HG02678 (cell line): ENCODE measurements at regions not wholly inside any gene's neighbourhood (a gene's known extent, or its start where the extent isn't known, plus 50 kb on each side); places are given as distances from the start of the nearest gene placed in this dataset.

Experiments
- ATAC-seq: cut with Tn5 transposase; IDR thresholded peaks from one replicate; pipeline ENCODE4 v1.9.1; 2021; ENCODE audit warnings: mild to moderate bottlenecking, moderate library complexity; ENCODE audit not compliant: unreplicated experiment

DNA sequence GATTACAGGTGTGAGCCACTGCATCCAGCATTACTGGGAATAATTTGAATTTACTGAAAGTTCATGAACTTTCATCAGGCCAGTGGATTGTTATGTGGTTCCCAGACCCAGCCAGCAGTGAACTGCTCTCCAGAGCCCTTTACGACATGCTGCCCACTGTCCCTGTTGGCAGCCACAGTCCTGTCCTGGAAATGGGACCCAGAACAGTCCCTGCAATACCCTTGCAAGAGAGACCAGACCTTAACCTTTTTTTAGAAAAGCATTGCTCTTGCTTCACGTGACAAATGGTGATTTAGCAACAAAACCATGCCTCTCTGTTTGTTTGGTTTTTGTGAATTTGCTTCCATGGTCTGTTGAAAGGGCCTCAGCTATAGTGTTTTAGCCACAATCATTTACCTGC lies 367.3 kb upstream of the C2CD4B start:
- ATAC-seq, result no peak

DNA sequence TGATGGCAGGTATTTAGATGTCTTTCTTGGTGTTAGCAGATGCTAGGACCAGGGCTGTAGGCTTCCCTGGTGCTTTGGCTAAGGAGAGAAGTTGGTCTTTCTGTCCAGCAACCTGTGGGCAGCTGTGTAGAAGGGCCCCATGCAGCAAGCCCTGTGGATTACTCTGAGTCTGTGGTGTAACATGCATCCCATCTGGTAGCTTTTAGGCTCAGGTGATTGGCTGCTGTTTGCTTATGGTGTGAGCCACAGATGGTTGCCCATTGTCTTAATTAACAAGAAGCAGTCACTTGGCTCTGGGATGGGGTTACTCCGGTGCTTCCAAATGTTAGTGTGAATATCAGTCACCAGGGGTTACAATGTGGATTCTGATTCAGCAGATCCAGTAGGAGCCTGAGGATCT lies 368.6 kb upstream of the C2CD4B start:
- ATAC-seq, result no peak

DNA sequence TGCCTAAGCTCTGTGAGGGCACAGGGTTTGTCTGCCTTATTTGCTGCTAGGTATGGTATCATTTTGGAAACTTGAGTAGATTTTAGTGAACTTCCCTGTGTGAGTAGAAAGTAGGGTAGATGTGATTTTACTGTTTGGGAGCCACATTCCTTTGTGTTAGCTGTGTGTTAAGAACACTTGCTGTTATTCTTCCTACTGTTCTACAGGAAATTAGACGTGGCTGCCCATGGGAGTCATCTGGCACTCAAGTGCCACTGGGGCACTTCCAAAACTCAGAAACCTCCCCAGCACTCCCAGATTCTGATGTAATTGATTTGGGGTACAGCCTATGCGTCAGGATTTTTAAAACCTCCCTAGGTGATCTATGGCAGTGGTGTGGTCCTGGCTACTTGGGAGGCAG lies 369.9 kb upstream of the C2CD4B start:
- ATAC-seq, result no peak

DNA sequence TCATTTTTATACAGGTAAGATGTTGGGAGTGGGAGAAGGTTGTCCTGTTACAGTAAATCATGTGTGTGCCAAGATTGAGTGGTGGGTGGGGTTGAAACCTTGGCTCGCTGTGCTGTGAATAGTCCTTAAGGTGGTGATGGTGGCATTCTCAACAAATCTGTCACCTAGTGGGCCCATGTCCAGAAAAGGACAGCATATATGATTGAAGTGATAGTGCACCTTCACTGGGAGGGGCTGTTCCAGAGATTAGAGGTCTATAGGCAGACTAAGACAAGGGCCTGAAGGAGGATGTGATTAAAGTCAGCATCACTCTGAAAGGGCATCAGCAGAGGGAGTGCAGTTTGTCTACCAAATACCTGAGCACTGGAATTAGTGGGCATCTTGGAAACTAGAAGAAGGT lies 374.2 kb upstream of the C2CD4B start:
- no peak for ATAC-seq

DNA sequence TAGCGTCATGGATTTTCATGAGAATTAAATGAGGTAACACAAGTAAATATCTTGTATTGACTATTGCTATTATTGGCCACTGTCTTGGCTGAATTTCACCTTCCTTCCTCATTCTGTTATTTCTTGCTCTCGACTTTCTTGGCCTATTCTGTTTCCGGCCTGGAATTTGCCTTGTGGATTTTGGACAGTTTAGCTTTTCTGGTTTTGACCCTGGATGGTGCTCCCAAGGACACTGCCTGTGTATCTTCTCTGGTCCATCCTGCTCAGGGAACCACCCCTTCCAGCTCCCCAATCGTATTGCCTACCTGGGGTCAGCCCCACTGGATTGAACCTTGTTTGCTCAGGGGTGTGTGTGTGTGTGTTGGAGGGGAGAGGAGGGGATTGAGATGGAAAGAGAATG lies 376.2 kb upstream of the C2CD4B start:
- ATAC-seq, result no peak

DNA sequence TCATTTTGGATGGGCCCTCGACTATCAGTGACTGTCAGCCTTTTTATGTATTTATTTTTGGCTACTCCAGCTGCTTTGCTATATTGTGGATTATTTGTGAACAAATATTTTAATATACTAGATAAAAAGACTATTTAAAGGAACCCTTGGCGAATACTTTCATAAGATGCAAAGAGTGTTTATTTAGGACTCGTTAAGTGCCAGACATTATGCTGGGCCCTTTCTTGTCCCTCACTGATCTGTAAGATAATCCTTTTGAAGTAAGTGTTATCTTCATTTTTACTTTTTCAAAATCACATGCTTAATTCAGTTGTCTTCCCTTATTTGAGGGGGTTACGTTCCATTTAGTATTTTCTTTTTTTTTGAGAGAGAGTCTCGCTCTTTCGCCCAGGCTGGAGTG lies 376.8 kb upstream of the C2CD4B start:
- ATAC-seq, result no peak

DNA sequence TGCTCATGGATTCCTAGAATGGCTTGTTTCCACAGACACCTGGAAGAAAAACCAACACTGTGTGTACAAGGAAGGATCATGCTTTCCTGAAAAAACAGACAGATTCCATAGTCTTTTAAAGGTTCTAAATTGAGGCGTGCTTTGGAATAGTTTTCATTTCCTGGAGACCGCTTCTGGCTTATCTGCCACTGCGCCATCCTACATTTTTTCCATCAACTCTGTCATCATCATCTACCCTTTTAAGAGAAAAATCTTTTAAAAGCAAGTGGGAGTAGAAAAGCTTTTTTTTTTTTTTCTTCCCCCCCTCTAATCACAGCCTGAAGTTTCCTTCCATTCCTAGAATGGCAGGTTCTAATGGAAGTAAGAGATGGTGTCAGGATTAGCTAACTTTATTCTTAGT lies 379.4 kb upstream of the C2CD4B start:
- no peak for ATAC-seq

DNA sequence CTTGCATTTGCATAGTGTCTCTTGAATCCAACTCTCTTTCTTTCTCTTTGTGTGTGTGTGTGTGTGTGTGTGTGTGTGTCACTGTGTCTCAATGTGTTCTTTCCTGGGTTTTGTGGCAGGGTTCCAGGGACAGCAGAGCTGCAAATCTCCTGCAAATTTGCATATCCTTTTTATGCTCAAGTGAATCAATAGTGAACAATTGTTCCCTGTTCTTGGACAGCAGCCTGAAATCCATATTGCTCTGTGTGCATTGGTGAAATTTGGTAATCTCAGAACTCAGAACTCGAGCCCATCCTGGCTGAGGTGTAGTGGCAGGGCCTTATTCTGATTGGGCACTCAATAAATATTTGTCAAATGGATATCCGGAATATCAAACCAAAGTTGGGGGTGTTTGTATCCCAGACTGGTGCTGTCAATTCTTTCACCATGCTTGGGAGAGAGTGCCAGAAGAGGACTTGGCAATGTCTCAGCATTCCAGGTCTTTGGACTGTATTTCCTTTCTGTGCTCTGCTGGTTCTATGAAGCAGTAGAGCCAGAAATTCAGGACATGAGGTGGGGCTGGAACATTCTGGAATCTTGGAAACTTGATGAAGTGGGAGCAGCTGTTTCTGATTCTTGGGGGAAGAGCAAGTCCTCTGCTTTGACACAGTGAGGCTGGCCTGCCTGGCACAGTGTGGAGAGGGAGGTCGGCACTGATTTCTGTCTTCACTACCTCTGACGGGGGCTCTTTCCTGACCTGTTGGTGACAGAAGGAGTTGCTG lies 380.6 kb upstream of the C2CD4B start:
- no peak for ATAC-seq

DNA sequence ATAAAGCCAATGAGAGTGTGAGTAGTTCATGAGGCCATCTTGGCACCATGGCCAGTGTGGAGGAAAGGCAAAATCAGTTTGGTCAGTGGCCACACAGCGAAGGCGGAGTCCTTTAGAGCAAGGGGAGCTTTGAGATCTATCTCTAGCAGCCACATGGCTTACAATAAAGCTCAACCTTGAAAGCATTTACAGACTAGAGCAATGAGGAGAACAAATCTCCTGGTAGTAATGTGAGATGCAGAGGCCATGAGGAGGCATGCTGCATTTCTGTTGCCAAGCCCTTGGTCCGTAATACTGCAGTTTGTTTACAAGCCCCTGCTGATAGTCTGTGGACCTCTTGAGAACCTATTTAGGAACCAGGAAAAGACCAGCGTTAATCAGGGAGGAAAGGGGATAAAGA lies 381.5 kb upstream of the C2CD4B start:
- no peak for ATAC-seq

DNA sequence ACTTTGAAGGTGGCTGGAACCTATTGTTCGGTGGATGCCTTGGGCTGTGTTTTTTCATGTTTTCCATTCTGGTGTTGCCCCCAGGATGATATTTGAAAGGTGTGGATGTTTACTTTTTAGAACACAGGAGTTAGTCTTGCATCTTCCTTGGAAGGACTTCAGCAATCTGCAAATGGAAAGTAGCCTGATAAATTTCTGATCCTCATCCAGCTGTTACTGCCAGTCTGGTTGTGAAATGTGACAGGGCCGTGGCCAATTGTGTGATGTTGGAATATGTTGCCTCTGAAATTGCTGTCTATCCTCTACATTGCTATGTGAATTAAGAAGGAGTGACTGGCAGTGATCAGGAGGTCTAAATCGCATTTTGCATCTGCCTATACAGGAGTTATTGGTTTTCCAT lies 382.5 kb upstream of the C2CD4B start:
- ATAC-seq, result no peak

DNA sequence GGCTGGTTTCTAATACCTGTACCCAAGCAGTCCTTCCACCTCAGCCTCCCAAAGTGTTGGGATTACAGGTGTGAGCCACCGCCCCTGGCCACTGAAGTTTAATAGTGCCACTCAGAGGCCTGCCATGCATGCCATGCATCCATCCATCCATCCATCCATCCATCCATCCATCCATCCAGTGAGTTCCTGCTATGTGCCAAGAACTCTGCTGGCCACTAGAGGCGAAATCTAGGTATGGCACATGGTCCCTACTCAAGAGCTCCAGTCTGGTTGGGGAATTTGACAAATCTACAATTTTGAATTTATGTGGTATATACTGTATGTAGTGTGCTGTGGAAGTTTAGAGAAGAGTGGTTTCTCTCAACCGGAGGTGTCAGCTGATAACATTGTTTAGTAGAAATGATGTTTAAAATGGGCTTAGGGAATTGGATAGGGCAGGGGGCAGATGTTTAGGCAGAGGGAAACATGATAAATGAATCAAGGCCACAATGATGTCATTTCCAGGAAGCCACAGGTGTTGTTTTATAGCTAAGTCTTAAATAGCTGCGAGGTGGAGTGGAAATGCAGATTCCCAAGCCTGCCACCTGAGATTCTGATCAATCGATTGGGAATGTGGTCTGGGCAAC lies 384.4 kb upstream of the C2CD4B start:
- ATAC-seq, result no peak

DNA sequence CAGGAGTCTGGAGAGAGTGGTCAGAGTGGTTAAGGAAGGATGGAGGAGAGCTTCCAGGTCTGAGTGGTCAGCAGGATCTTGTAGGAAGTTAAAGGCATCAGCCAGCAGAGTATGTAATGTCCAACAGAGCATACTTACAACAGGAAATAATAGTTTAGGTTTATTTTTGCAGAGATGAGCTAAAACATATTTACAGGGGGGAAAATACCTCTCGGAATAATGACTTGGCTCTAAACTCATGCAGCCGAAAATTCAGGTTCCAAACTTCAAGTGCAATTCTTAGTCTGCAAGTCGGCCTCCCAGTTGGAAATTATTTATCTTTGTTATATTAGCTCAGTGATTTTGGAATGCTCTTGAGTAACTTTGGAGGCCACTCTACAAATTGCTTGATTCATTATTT lies 385.0 kb upstream of the C2CD4B start:
- ATAC-seq, result no peak

DNA sequence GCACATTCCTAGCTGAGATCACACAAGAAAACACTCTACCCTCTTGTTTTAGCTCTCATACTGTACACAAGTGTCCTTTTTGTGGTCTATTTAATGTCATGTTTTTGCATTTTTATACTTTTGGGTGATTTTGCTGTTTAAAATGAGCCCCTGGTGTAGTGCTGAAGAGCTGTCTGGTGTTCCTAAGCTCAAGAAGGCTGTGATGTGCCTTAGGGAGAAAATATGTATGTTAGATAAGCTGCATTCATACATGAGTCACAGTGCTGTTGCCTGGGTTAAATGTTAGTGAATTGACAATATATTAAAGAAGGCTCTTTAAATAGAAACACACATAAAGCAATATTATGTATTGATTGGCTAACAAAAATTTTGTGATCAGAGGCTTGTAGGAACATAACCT lies 387.4 kb upstream of the C2CD4B start:
- no peak for ATAC-seq

DNA sequence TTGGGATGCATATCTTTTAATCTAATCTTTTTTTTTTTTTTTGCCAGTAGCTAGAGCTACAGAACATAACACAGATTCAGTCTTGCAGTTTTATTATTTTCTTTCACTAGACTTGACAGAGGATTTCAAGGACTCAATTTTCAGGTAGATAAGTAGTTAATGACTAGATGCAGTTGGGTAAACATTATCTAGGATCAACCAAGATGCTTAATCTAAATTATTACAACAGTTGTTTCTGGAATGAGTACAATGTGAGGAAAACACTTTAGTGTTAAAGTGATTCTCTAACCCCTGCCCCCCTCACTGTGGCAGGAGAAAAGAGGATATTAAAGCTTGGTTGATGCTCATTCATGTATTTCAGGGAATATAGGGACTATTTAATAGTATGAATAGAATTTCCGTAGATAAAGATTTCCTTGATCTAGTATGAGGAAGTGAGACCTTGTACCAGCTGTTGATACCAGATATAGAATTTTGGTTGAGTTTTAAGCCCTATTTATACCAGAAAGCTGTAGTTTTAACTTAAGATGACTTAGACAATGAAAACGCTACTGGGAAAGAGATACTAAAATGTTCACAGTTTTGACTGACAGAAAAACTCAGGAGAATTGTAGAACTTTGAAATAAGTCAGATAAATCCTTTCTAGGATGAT lies 389.0 kb upstream of the C2CD4B start:
- peak; percentile 65 for ATAC-seq

DNA sequence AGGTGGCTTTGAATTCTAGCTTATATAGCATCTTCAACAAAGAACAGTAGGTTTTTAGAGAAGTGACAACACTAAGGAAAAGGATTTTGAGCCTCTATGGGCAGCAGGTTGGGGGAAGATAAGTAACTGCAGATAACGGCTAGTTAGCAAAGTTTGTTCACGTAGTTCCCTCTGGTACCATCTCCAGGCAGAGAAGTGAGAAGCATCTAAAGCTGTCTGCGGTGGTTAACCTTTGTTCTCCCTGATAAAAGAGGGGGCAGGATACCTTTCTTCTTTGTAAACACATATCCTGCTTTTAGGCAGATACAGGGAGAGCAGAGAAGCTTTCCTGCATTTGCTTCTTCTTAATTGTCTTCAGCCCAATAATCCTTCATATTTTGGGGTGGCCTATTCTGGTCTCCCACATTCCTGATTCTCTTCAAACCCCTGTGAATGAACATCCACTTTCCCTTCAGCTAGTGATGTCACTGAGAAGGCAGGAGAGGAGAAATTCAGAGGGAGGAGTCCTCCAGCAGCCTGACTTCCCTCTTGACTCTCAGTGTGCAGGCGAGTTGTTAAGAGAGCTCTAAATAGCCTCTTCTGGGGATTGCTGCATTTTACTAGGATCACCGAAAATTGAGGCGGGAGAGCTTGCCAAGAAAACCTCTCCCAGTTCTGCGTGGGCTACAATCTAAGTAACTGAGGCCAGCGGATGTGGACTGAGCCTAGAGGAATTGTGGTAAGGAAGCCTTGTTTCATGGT lies 393.7 kb upstream of the C2CD4B start:
- ATAC-seq, result no peak

DNA sequence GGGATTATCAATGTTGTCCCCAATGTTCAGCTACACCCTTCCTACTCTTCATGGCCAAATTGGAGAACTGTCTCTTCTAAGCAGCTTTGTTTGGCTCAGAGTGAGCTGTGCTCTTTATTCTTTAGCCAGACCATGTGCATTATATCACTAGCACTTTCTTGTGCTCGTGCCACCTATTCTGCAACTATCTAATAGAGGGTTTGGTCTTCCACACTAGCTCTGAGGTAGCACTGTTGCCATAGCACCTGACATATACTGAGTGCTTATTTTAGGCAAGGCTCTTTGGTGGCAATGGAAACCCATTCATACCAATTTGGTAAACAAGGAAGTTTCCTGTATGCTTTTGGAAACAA lies 394.3 kb upstream of the C2CD4B start:
- no peak for ATAC-seq

DNA sequence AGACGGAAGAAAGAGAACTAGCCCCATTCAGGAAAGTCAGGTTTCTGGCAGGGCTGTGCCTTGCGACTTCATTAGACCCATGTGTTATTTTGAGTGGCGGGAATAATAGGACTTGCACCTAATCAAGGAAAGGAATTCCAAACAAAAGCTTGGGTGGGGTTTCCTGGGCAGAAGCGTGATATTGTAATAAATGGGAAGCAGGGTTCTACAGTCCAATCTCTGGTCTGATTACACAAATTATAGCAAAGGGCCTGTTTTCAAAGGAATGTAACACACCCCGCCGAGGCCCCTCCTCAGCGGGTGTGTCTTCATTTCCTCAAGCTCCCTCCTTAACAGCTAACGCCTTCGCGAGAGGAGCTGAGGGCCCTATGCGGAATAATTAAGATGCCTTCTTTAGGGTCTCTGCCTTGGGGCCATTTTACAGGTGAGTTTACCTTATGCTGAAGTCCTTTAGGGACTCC lies 396.0 kb upstream of the C2CD4B start:
- no peak for ATAC-seq

DNA sequence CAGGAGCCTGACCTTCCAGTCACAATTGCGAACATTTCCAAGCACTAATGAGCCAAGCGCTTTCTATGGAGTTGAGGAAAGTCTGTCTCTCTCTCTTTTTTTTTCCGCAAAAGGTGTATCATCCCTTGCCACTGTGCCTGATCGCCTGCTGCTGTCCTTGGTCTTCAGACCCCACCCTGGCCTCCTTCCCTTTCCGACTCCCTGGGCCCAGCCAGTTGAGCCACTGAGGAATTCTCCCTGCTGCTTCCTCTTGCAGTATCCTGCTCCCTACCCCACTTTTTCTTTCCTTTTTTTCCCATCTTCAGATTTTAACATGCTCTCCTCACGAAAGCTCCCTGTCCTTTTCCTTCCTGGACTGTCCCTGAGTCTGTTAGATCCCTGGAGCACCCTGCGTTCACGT lies 396.5 kb upstream of the C2CD4B start:
- ATAC-seq, result no peak

DNA sequence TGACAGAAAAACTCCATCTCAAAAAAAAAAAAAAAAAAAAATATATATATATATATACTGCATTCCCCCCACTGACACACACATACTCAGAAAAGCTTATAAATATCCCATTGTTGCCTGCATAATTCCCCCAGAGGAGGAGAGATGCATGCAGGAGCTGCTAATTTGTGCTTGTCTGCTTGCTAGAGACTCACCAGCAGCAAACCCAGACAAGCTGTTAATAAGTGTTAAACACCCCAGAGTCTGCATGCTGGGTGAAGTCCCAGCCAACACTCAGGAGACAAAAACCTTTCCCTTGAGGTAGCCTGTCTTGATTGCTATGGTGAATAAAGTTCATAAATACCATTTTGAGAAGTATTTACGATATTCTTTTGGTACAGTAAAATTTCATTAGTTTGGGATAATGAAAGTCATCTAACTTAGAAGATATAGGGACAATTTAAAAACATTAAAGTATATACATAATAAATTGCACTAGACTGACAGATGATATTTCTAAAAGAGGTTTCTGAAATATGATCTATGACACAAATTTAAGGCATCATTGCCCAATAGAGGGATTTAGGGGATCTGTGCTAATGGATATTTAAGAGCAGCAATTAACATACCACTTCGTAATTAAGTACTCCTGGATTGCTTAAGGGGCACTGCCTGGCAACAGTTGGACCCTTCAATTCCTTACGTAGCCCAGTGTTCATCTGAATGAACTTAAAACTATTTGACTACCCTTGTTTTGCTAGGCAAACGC lies 400.0 kb upstream of the C2CD4B start:
- no peak for ATAC-seq

DNA sequence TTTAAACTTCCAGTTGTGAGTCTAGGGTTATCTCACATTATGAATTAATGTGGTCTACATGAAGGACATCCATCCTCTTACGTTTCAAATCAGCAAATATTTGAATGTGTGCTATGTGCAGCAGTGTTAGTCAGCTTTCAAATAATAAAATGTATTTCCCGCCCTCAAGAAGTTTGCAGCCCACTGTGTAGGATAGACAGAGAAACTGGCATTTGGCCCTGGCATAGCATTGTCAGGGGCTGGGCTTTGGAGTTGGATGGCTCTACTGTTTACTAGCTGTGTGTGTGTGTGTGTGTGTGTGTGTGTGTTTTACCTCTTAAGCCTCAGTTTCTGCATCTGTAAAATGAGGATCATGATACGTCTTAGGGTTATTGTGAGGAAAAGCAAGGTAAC lies 400.5 kb upstream of the C2CD4B start:
- no peak for ATAC-seq

DNA sequence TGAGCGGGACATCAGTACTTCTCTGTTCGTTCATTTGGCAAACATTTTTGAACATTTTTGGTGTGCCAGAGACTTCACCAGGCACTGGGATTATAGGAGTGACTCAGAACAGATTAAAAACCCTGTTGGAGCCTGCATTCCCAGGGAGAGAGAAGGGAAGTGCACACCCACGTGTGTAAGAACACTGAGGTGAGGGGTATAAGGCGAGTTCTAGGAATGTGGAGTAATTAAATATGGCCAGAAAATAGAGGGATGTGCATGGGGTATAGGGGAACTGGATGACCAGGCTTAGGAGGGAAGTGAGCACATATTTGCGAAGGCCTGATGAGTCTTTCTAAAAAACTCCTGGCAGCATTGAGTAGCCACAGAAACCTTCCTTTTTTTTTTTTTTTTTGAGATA lies 401.2 kb upstream of the C2CD4B start:
- ATAC-seq, result no peak
